Vagina (tissue), 2 donors: ENCODE measurements at regions not wholly inside any gene's neighbourhood (a gene's known extent, or its start where the extent isn't known, plus 50 kb on each side); places are given as distances from the start of the nearest gene placed in this dataset.

ENCODE experiments used
- POLR2A ChIP-seq, 2 donors: fragments of 450-650 bp; IDR thresholded peaks; one replicate each; pipeline ENCODE4 v1.6.1; 2017; ENCODE audit warnings: antibody characterized with exemption in 2 of 2, mild to moderate bottlenecking in 2 of 2, moderate library complexity in 2 of 2
- TF ChIP-seq, protein P1 (sequence below), 3 experiments: fragments of 450-650 bp in 2 of 3; fragments of 200-600 bp in 1 of 3; sonication (generic) in 1 of 3; IDR thresholded peaks; one replicate each; pipeline ENCODE4 v1.5.1; 2017 to 2019; ENCODE audit warnings: antibody characterized with exemption in 3 of 3, mild to moderate bottlenecking in 2 of 3, moderate library complexity in 2 of 3

DNA sequence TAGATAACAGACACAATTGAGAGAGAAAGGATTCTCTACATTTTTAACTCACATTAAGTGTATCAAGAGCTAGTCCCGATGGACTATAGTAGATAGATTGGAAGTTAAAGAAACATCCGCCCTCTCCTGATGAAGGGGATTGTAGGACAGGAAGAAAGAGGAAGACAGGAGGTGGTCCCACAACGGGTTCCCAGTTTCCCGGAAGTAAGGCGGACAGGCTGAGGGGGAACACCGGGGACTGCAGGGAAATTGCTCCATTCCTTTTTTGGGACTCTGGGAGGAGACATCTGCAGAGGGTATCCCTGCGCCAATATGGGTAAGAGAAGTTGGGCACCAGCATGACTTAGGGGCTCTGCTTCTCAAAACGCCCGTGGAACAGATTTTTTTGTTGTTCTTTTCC lies 177.5 kb upstream of the ATF7IP start:
- no peak for TF ChIP-seq POLR2A (IDR thresholded peaks at IDR 0.05)
- TF ChIP-seq, protein P1, sequence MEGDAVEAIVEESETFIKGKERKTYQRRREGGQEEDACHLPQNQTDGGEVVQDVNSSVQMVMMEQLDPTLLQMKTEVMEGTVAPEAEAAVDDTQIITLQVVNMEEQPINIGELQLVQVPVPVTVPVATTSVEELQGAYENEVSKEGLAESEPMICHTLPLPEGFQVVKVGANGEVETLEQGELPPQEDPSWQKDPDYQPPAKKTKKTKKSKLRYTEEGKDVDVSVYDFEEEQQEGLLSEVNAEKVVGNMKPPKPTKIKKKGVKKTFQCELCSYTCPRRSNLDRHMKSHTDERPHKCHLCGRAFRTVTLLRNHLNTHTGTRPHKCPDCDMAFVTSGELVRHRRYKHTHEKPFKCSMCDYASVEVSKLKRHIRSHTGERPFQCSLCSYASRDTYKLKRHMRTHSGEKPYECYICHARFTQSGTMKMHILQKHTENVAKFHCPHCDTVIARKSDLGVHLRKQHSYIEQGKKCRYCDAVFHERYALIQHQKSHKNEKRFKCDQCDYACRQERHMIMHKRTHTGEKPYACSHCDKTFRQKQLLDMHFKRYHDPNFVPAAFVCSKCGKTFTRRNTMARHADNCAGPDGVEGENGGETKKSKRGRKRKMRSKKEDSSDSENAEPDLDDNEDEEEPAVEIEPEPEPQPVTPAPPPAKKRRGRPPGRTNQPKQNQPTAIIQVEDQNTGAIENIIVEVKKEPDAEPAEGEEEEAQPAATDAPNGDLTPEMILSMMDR (IDR thresholded peaks at IDR 0.05): no peak
